ENCODE measurements at regions not wholly inside any gene's neighbourhood (a gene's known extent, or its start where the extent isn't known, plus 50 kb on each side); places are given as distances from the start of the nearest gene placed in this dataset.

DNA sequence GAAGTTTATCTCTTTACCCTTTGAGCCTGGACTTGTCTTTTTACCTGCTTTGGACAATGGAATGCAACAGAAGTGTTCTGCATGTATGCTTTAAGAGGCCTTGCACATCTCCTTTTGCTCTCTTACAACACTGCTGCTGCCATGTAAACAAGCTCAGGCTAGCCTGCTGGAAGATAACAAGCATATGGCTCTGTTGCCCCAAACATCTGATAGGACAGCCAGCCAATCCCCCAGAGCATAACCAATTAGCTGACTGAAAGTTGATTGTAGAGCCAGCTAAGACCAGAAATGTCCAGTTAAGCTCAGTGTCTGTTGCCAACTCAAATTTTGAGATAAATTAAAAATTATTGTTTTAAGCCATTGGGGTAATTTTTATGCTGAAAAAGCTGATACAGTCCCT lies 510.6 kb upstream of the CNKSR2 start:
- no peak for DNase-seq (ENCODE audit: low read depth in 2 of 2)

DNA sequence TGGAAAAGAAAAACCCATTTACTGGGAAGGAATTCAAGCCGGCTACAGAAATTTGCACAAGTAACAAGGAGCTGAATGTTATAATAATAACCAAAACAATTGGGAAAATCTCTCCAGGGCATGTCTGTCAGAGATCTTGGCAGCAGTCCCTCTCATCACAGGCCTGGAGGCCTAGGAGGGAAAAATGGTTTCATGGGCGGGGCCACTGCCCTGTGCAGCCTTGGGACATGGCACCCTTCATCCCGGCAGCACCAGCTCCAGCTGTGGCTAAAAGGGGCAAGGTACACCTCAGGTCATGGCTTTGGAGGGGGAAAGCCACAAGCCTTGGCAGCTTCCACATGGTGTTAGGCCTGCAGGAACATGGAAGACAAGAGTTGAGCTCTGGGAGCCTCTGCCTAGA lies 513.1 kb upstream of the CNKSR2 start:
- DNase-seq (ENCODE audit: low read depth in 2 of 2), result no peak

DNA sequence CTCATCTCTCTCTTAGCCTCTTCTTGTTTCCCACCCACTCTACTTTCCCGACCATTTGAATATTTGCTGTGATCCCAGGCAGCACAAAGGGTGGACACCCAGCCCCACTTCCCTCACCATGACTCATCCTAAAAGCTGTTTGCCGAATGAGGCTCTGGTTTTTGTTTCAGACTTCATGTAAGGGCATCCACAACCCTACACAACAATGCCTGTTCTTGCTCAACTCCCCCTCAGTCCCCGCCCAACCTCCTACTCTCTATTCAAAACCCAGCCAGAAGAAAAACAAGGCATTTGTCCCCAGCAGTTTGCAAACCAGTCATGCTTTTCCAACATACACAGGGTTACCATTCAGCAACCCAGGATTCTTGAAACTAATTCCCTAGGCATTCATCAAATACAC lies 516.5 kb upstream of the CNKSR2 start:
- DNase-seq (ENCODE audit: low read depth in 2 of 2), result no peak

DNA sequence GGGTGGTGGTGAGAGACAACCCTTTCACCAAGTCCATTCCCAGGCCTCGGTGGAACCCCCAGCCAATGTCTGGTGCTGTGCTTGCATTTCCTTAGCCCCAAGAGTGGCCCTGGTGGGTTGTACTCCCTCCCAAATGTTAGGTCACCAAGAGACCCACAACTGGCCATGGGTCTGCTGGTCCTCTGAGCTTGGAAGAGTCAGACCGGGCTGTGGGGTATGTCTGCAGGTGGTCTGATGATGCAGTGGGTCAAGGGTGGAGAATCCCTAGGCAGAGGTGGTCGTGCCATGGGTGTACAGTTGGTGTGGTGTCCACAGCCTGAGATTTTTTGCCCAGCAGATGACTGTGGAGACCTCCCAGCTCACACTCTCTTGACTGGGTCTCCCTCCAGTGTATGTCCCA lies 535.7 kb upstream of the CNKSR2 start:
- DNase-seq (ENCODE audit: low read depth in 2 of 2), result no peak

DNA sequence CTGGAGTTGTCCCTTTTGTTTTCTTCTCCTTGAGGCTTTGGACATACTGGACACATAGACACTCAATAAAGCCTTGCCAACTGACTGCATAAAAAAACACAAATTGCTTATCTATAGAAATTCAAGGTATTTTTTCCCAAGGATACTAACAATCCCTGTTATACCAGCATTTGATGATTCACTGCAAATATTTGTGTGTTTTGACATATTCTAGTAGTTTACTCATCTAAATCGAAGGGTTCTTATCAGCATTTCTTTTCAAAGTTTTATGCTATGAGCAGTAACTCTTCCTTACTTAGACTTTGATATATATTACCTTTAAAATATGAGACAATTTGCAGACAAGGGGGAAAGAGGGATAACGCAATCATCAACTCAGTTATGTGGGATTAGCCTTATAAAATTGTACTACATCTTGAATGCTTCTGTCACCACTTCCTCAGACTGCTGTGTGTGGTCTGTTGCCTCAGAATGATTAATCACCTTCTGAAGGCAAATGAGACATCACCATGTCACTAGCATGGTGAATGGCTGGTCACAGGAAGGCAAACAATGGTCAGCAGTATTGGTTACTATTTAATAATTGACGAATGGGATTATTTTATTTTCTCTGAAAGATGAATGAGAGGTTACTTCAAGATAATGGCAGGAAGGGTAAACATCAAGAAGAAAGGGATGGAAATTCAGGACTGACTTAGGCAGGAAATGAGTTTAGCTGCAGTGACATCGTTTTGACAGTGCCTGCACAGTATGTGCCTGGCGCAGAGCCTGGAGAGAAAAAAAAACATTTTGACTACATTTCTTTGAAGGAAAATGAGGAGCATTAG lies 544.3 kb upstream of the CNKSR2 start:
- no peak for DNase-seq (ENCODE audit: low read depth in 2 of 2)

DNA sequence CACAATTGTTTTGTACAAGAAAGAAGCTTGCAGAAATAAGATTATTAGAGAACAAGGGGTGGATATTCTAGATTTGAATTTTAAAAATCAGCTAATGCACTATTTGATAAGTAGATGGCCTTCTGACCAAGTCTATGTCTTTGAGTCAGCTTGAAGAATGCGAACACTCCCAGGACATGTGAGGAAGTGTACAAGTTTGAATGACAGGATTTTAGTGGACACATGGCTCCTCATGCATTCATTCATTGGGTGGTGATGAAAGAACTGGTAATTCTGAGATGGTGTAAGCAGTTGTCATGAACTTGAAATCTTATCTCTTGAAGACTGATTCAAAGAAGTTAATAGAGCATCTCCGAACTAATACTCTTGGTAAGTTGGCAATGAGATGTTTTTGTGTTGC lies 548.2 kb upstream of the CNKSR2 start:
- no peak for DNase-seq (ENCODE audit: low read depth in 2 of 2)

DNA sequence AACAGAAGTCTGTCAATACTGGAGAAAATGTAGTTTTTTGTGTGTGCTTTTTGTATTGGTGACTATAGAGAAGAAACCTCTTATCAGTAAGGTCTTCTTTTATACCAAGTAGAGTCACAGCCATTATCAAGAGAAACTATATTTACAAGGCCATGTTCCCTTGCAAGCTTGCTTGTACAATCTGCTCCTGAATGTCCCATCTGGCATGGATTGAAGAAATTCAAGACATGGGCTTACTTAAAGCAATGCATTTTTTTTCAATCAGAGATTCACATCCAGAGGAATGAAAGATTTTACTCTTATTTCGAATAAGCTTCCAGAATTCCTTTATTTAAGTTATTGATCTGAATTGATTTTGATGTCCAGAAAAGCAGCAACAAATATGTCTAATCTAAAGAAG lies 537.3 kb upstream of the RPS6KA3 start:
- DNase-seq (ENCODE audit: low read depth in 2 of 2), result no peak

DNA sequence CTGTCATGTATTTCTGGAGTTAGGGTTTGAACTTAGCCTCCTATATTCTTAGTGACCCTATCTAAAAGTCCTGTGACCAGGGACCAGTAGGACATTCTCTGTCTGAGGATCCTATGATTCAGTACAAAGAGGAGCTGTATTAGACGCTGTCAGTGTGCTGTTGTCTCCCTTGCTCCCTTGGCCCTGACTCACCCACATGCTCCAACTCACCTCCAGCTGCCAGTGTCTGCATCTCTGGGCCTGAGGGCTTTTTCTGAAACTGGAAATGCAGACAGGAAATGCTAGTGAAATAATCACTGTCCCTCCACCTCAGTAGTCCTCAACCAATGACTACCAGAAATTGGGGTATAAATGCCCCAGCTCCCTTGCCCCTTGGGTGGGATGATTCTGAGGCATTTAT lies 535.3 kb upstream of the RPS6KA3 start:
- no peak for DNase-seq (ENCODE audit: low read depth in 2 of 2)

DNA sequence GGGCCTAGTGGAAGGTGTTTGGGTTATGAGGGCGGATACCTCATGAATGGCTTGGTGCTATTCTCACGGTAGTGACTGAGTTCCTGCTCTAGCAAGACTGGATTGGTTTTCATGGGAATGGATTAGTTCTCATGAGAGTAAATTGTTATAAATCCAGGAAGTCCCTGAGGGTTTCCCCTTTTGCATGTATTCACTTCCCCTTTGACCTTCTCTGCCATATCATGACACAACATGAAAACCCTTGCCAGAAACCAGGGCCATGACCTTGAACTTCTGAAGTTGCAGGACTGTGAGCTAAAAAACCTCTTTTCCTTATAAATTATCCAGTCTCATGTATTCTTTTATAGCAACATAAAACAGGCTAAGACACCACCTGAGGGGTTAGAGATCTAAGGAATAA lies 529.7 kb upstream of the RPS6KA3 start:
- DNase-seq (ENCODE audit: low read depth in 2 of 2), result no peak

DNA sequence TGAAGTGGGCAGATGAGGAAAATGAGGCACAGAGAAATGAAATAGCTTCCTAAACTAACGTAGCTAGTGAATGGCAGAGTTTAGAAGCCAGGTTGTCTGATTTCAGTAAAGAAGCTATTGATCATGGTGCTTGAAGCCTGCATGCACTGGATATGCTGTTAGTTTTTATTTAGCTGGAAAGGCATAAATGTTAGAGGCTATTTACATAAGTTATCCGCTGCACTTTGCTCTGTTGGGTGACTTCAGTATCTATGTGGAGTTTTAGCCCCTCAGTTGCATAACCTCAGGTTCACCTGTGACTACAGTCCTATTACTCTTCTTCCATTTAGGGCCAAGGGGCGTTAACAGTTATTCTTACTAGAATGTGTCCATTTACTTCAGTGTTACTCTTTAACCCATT lies 522.4 kb upstream of the RPS6KA3 start:
- no peak for DNase-seq (ENCODE audit: low read depth in 2 of 2)

DNA sequence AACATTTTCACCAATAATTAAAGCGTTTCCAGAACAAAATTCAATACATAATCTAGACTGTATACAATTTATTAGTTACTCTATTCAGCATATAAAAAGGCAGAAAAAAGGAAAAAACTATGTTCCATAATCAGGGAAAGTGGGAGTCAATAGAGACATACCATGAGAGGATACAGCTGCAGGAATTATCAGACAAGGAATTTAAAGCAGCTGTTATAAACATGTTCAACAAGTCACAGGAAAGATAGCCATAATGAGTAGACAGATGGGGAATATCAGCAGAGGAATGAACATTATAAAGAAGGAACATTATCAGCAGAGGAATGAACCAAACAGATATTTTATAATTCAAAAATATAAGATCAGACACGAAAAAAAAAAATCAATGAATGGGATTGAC lies 500.6 kb upstream of the RPS6KA3 start:
- no peak for DNase-seq (ENCODE audit: low read depth in 2 of 2)

DNA sequence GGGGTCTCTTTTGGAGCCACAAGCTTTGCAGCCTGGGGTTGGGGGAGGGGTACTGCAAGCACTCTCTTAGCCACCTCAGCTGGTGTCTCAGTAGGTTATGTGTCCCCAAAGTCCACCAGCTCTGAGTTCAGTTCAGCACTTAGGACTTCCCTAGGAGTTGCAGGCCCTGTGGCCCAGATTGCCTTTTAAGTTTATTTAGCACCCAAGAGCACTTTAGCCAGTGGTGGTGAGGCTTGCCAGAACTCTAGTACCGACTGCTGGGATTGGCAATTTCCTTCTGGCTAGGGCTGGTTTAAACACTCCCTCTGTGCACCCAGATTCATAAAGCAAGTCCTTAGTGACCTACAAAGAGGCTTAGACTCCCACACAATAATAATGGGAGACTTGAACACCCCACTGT lies 489.9 kb upstream of the RPS6KA3 start:
- no peak for DNase-seq (ENCODE audit: low read depth in 2 of 2)

DNA sequence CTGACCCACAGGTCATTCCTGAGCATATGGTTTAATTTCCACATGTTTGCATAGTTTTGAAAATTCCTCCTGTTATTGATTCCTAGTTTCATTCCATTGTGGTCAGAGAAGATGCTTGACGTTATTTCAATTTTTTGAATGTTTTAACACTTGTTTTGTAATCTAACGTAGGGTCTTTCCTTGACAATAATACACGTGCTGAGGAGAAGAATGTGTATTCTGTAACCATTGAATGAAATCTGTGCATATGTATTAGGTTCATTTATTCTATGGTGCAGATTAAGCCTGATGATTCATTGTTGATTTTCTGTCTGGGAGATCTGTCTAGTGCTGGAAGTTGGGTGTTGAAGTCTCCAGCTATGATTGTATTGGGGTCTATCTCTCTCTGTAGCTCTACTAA lies 486.4 kb upstream of the RPS6KA3 start:
- no peak for DNase-seq (ENCODE audit: low read depth in 2 of 2)

DNA sequence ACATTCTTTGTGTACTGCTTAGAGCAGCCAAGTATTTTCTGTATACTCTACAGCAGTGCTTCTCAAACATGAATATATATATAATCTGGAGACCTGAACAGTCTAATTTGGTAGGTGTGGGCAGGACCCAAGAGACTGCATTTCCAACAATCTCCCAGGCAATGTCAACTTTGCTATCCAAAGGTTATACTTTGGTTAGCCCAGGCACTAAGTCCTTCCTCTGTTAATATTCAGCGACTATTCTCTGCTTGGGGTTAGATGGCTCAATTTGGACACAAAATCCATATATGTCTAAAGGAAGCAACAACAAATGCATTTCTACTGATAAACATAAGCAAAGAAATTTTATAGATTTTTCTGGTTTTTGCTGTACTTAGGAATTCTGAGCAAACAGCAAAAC lies 480.0 kb upstream of the RPS6KA3 start:
- no peak for DNase-seq (ENCODE audit: low read depth in 2 of 2)

DNA sequence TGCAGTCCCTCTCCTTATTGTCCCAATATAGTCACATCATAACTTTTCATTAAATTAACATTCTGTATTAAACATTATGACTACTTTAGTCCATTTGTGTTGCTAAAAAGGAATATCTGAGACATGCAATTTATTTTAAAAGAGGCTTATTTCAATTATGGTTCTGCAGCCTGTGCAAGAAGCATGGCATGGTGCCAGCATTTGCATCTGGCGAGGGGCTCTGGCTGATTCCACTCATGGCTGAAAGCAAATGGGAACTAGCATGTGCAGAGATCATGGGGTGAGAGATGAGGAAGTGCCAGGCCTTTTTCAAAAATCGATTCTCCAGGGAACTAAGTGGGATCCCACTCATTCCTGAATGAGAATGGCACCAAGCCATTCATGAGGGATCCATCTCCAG lies 476.3 kb upstream of the RPS6KA3 start:
- no peak for DNase-seq (ENCODE audit: low read depth in 2 of 2)

DNA sequence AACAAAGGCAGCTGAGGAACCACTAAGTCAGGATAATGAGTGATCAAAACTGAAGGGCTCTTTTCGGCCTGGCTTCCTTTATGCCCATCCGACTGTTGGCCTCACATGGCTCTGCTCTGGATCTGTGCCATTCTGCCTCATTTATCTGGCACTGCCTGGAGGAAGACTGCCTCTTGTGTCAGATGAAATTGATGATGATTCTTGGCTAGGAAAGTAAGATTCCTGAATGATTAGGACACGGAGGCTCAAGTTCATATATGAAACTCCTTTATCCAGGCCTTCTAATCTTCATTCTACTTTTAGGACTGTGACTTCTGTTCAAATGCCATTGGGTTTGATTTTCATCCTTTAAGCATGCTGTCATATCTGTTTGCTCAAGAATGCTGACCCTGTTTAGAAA lies 475.4 kb upstream of the RPS6KA3 start:
- DNase-seq (ENCODE audit: low read depth in 2 of 2), result no peak

DNA sequence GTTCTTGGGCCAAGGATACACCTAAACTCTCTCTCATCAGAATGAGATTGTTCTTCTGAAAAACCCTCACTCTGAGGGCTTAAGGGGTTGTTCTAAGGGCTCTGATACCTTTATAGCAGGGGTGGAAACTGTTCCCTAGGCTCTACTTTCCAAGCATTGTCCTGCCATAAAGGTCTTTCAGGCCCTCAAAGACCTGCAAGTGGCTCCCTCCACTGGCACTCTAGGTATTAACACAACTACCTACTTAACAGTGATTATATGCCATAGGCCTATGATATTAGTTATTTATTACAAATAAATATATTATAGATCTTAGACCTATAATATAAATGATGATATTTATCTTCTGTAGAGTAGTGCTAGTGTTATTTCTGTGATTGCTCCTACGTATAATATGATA lies 473.7 kb upstream of the RPS6KA3 start:
- DNase-seq (ENCODE audit: low read depth in 2 of 2), result no peak

DNA sequence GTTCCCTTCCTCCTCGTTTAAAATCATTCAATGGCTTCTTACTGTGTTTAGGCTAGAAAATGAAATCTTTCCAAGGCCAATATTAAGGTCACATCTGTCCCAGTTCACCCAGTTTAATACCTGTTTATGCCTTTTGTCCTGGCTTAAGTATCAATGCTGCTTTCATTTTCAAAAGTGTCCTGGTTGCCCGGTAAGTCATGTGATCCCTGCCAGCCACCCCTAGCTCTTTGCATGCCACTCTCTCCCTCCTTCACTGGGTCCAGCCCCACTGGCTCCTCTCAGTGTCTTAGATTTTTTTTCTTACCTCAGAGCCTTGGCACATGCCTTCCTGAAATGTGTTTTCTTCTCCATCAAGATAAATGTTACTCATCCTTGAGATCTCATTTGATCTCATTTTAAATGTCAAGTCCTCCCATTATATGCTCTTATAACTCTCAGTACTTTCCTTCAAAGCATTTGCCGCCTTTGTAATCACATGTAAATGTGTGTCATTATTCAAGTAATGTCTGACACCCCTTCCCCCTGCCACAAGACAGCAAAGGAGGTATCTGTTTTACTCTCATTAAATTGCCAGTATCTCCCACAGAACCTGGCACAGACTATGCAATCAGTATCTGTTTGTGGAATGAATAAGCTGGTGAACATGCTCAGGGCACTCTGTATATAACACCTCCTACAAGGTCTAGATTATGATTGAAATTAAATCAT lies 472.5 kb upstream of the RPS6KA3 start:
- no peak for DNase-seq (ENCODE audit: low read depth in 2 of 2)

DNA sequence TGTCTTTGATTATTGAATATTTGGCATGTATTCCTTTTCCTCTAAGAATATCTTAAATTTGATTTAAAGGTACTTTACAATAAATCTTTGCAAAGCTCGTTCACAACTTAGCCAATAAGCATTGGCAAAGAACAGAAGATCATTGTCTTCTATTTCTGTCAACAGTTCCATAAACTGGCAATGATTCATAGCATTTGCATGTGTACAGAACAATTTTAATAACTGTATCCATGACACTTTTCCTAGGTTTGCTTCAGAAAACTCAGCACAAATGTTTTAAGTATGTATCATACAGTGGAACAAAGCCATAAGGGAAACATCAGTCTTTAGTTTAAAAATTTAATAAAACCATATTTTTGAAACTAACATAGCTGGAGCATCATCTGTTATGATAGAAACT lies 462.7 kb upstream of the RPS6KA3 start:
- DNase-seq (ENCODE audit: low read depth in 2 of 2), result no peak

DNA sequence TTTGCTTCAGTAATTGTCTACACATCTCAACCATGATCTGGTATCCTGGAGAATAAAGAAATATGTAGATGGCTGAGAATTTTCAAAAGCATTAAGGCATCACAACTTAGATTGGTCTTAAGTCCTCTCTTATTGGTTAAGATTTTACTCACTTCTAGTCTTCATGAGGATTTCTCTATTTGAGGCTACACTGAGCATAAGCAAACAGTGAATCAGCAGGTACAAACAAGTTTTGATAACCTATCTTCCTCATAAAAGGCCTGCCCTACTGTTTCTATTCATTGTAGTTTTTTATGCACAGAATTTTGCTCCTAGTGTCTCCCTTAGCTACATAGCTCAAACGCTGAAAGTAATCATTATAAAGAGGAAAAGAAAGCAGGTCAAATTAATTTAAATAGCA lies 460.7 kb upstream of the RPS6KA3 start:
- no peak for DNase-seq (ENCODE audit: low read depth in 2 of 2)

DNA sequence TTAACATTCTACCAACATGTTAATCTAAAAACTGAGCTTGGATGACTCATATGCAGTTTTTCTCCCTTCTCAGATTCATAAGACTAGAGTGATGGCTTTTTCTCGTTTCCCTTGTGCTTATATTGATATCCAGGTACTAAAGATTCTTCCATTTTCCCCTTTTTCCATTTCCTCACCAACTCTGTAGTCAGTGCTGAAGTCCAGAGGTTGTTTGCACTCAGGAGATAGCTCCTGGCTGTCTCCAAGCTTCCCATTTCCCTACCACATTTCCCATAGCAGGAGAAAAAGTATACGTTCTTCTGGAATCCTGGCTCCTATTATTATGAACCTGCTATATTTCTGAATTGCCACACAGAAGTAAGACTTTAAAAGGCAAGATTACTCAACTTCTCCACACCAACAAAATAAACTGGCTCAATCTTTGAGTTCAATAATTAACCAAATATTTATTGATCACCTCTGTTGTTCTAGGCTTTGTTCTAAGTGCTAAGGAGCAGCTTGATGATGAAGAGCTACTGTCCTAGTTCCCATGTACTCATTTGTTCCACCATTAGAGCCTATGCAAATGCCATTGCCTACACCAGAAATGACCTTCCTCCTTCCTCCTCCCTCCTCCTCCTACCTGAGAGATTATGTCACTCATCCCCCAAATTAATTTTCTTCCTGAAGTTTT lies 454.4 kb upstream of the RPS6KA3 start:
- DNase-seq (ENCODE audit: low read depth in 2 of 2), result no peak

DNA sequence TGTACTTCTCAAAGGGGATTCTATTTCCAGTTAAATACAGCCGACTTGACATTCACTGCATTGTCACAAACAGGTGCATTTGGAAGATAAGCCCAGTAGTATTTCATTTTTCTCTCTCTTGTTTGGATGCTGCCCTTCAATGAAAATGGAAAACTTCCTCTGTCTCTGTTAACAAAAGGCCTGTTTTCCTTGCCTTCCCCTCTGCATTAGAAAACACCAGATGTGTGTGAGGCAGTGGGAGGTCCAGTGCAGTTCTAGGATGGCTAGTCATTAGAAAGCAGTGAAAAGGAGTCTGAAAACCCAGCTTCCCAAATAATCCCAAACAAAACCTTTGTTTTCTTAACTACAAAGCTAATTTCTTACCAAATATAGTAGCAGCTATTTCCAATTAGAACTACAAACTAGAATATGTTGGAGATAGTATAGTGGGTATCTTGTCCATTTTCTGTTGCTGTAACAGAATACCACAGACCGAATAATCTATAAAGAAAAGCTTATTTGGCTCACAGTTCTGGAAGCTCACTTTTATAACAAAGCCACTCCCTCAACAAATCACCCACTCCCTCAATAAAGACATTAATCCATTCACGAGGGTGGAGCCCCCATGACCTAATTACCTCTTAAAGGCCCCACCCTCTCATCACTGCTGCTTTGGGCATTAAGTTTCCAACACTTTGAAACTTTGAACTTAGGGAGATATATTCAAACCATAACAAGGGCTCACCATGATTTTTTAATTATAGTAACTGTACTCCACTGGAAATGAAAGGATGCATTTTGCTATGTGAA lies 452.1 kb upstream of the RPS6KA3 start:
- DNase-seq (ENCODE audit: low read depth in 2 of 2), result no peak

Measured in activated CD8-positive, alpha-beta memory T cell treated with anti-CD3 and anti-CD28 coated beads for 4 hours (primary cell).